Vagina (tissue), 2 donors: ENCODE measurements at regions not wholly inside any gene's neighbourhood (a gene's known extent, or its start where the extent isn't known, plus 50 kb on each side); places are given as distances from the start of the nearest gene placed in this dataset.

ENCODE experiments used
- CTCF ChIP-seq, 3 experiments: fragments of 450-650 bp in 2 of 3; fragments of 200-600 bp in 1 of 3; sonication (generic) in 1 of 3; IDR thresholded peaks; one replicate each; pipeline ENCODE4 v1.5.1; 2017 to 2019; ENCODE audit warnings: antibody characterized with exemption in 3 of 3, mild to moderate bottlenecking in 2 of 3, moderate library complexity in 2 of 3
- POLR2A ChIP-seq, 2 donors: fragments of 450-650 bp; IDR thresholded peaks; one replicate each; pipeline ENCODE4 v1.6.1; 2017; ENCODE audit warnings: antibody characterized with exemption in 2 of 2, mild to moderate bottlenecking in 2 of 2, moderate library complexity in 2 of 2
- POLR2AphosphoS5 ChIP-seq, 2 donors: sonication (generic); formaldehyde crosslinking; IDR thresholded peaks; one replicate each; pipeline ENCODE4 v1.9.0; 2017; ENCODE audit warnings: antibody characterized with exemption in 2 of 2, mild to moderate bottlenecking in 2 of 2, low read depth in 1 of 2; ENCODE audit not compliant: insufficient read depth in 1 of 2

GRCh38 chr21:38654580-38654979 is 151.1 kb upstream of the ETS2 start:
- TF ChIP-seq CTCF (IDR thresholded peaks at IDR 0.05) (no peak), POLR2A (IDR thresholded peaks at IDR 0.05) (no peak), POLR2AphosphoS5 (IDR thresholded peaks at IDR 0.05; ENCODE audit: insufficient read depth in 1 of 2, low read depth in 1 of 2) (no peak)
